ENCODE measurements at regions not wholly inside any gene's neighbourhood (a gene's known extent, or its start where the extent isn't known, plus 50 kb on each side); places are given as distances from the start of the nearest gene placed in this dataset.

- no peaks in the 10 kb centered on the region for H3K36me3 ChIP-seq (ENCODE audit: insufficient read depth)
- no peak for DNase-seq (ENCODE audit: extremely low spot score)
- H3K4me1 ChIP-seq (ENCODE audit: insufficient read depth): no peaks in the 10 kb centered on the region
- WGBS: 77% methylated on average over 3 of the region's 3 CpGs
- H3K27ac ChIP-seq (ENCODE audit: low read depth): no peak overlapping the region
- no peak overlapping the region for H3K4me3 ChIP-seq (ENCODE audit: low read depth, low read length)
These were observed 272.9 kb upstream of the BCHE start for GRCh38 chr3:166110102-166110501.

- Histone ChIP-seq H3K4me1 (ENCODE audit: insufficient read depth) (no peaks in the 10 kb centered on the region), H3K4me3 (ENCODE audit: low read depth, low read length) (no peak overlapping the region), H3K27ac (ENCODE audit: low read depth) (no peak overlapping the region), H3K36me3 (ENCODE audit: insufficient read depth) (no peaks in the 10 kb centered on the region)
- DNase-seq (ENCODE audit: extremely low spot score): no peak
These were observed 267.7 kb upstream of the BCHE start for GRCh38 chr3:166104938-166105337.

- no peaks in the 10 kb centered on the region for H3K36me3 ChIP-seq (ENCODE audit: insufficient read depth)
- H3K4me1 ChIP-seq (ENCODE audit: insufficient read depth): no peaks in the 10 kb centered on the region
- H3K27ac ChIP-seq (ENCODE audit: low read depth): no peak overlapping the region
- DNase-seq (ENCODE audit: extremely low spot score): no peak
- no peak overlapping the region for H3K4me3 ChIP-seq (ENCODE audit: low read depth, low read length)
- 96% methylated on average over 1 of the region's 1 CpG for WGBS
These were observed 263.5 kb upstream of the BCHE start for GRCh38 chr3:166100730-166101129.

- H3K4me1 ChIP-seq (ENCODE audit: insufficient read depth): no peaks in the 10 kb centered on the region
- 49% methylated on average over 3 of the region's 3 CpGs for WGBS
- DNase-seq (ENCODE audit: extremely low spot score): no peak
- no peaks in the 10 kb centered on the region for H3K36me3 ChIP-seq (ENCODE audit: insufficient read depth)
- H3K27ac ChIP-seq (ENCODE audit: low read depth): no peak overlapping the region
- H3K4me3 ChIP-seq (ENCODE audit: low read depth, low read length): no peak overlapping the region
These were observed 252.4 kb upstream of the BCHE start for GRCh38 chr3:166089575-166089974.

GRCh38 chr3:166085164-166085856 lies 248.1 kb upstream of the BCHE start:
- WGBS: 77% methylated on average over 4 of the region's 4 CpGs
- Histone ChIP-seq H3K4me1 (ENCODE audit: insufficient read depth) (no peaks in the 10 kb centered on the region), H3K4me3 (ENCODE audit: low read depth, low read length) (no peak overlapping the region)

GRCh38 chr3:166080096-166080495 lies 242.9 kb upstream of the BCHE start:
- Histone ChIP-seq H3K27ac (ENCODE audit: low read depth) (no peak overlapping the region), H3K36me3 (ENCODE audit: insufficient read depth) (no peaks in the 10 kb centered on the region), H3K4me3 (ENCODE audit: low read depth, low read length) (no peak overlapping the region), H3K4me1 (ENCODE audit: insufficient read depth) (no peaks in the 10 kb centered on the region)
- DNase-seq (ENCODE audit: extremely low spot score): no peak
- 93% methylated on average over 2 of the region's 2 CpGs for WGBS

More at GRCh38 chr3:166085164-166085856, 248.1 kb upstream of the BCHE start:
- no peaks in the 10 kb centered on the region for H3K36me3 ChIP-seq (ENCODE audit: insufficient read depth)
- DNase-seq (ENCODE audit: extremely low spot score): no peak
- H3K27ac ChIP-seq (ENCODE audit: low read depth): no peak overlapping the region

- Histone ChIP-seq H3K4me3 (ENCODE audit: low read depth, low read length) (no peak overlapping the region), H3K27ac (ENCODE audit: low read depth) (no peak overlapping the region), H3K36me3 (ENCODE audit: insufficient read depth) (no peaks in the 10 kb centered on the region), H3K4me1 (ENCODE audit: insufficient read depth) (no peaks in the 10 kb centered on the region)
- DNase-seq (ENCODE audit: extremely low spot score): no peak
These were observed 234.6 kb upstream of the BCHE start for GRCh38 chr3:166071831-166072230.

- no peak overlapping the region for H3K4me3 ChIP-seq (ENCODE audit: low read depth, low read length)
- H3K36me3 ChIP-seq (ENCODE audit: insufficient read depth): no peaks in the 10 kb centered on the region
- no peak for DNase-seq (ENCODE audit: extremely low spot score)
- H3K4me1 ChIP-seq (ENCODE audit: insufficient read depth): no peaks in the 10 kb centered on the region
- H3K27ac ChIP-seq (ENCODE audit: low read depth): no peak overlapping the region
- WGBS: 80% methylated on average over 4 of the region's 4 CpGs
These were observed 227.3 kb upstream of the BCHE start for GRCh38 chr3:166064476-166064875.

- H3K4me3 ChIP-seq (ENCODE audit: low read depth, low read length): no peak overlapping the region
- no peak overlapping the region for H3K27ac ChIP-seq (ENCODE audit: low read depth)
- DNase-seq (ENCODE audit: extremely low spot score): no peak
- no peaks in the 10 kb centered on the region for H3K36me3 ChIP-seq (ENCODE audit: insufficient read depth)
- H3K4me1 ChIP-seq (ENCODE audit: insufficient read depth): no peaks in the 10 kb centered on the region
- WGBS: 77% methylated on average over 2 of the region's 2 CpGs
These were observed 223.7 kb upstream of the BCHE start for GRCh38 chr3:166060789-166061479.

GRCh38 chr3:166052440-166052839 lies 215.2 kb upstream of the BCHE start:
- 89% methylated on average over 5 of the region's 5 CpGs for WGBS
- H3K4me1 ChIP-seq (ENCODE audit: insufficient read depth): no peaks in the 10 kb centered on the region
- no peaks in the 10 kb centered on the region for H3K36me3 ChIP-seq (ENCODE audit: insufficient read depth)
- no peak overlapping the region for H3K4me3 ChIP-seq (ENCODE audit: low read depth, low read length)
- no peak for DNase-seq (ENCODE audit: extremely low spot score)
- no peak overlapping the region for H3K27ac ChIP-seq (ENCODE audit: low read depth)

GRCh38 chr3:166029507-166029906 lies 192.3 kb upstream of the BCHE start:
- H3K4me3 ChIP-seq (ENCODE audit: low read depth, low read length): no peak overlapping the region
- no peaks in the 10 kb centered on the region for H3K36me3 ChIP-seq (ENCODE audit: insufficient read depth)
- 63% methylated on average over 3 of the region's 3 CpGs for WGBS
- no peak overlapping the region for H3K27ac ChIP-seq (ENCODE audit: low read depth)
- no peaks in the 10 kb centered on the region for H3K4me1 ChIP-seq (ENCODE audit: insufficient read depth)
- no peak for DNase-seq (ENCODE audit: extremely low spot score)

- WGBS: 26% methylated on average over 1 of the region's 1 CpG
- DNase-seq (ENCODE audit: extremely low spot score): peak; percentile 7
- Histone ChIP-seq H3K4me1 (ENCODE audit: insufficient read depth) (no peaks in the 10 kb centered on the region), H3K36me3 (ENCODE audit: insufficient read depth) (no peaks in the 10 kb centered on the region), H3K4me3 (ENCODE audit: low read depth, low read length) (no peak overlapping the region), H3K27ac (ENCODE audit: low read depth) (no peak overlapping the region)
These were observed 176.0 kb upstream of the BCHE start for GRCh38 chr3:166013073-166013679.

- Histone ChIP-seq H3K36me3 (ENCODE audit: insufficient read depth) (no peaks in the 10 kb centered on the region), H3K4me3 (ENCODE audit: low read depth, low read length) (no peak overlapping the region), H3K4me1 (ENCODE audit: insufficient read depth) (no peaks in the 10 kb centered on the region), H3K27ac (ENCODE audit: low read depth) (no peak overlapping the region)
- DNase-seq (ENCODE audit: extremely low spot score): no peak
- WGBS: 96% methylated on average over 1 of the region's 1 CpG
These were observed 174.5 kb upstream of the BCHE start for GRCh38 chr3:166011771-166012170.

GRCh38 chr3:166005126-166005525 lies 167.9 kb upstream of the BCHE start:
- H3K4me1 ChIP-seq (ENCODE audit: insufficient read depth): no peaks in the 10 kb centered on the region
- no peaks in the 10 kb centered on the region for H3K36me3 ChIP-seq (ENCODE audit: insufficient read depth)
- DNase-seq (ENCODE audit: extremely low spot score): no peak
- H3K27ac ChIP-seq (ENCODE audit: low read depth): no peak overlapping the region
- WGBS: 100% methylated on average over 1 of the region's 1 CpG
- no peak overlapping the region for H3K4me3 ChIP-seq (ENCODE audit: low read depth, low read length)
